Vagina (tissue), 2 donors: ENCODE measurements at regions not wholly inside any gene's neighbourhood (a gene's known extent, or its start where the extent isn't known, plus 50 kb on each side); places are given as distances from the start of the nearest gene placed in this dataset.

Source experiments
- DNase-seq, 2 donors: peaks; one replicate each; pipeline ENCODE4 v3.0.0-alpha.2; 2017; ENCODE audit errors: extremely low spot score in 2 of 2
- H3K27ac ChIP-seq: fragments of 200-600 bp; sonication (generic); one replicate; pipeline ENCODE4 v1.5.1; 2019
- H3K27me3 ChIP-seq: fragments of 200-600 bp; sonication (generic); one replicate; pipeline ENCODE4 v1.5.1; 2019
- H3K36me3 ChIP-seq, 2 donors: fragments of 200-600 bp; sonication (generic); one replicate each; pipeline ENCODE4 v1.5.1; 2017 to 2019
- H3K4me1 ChIP-seq: fragments of 200-600 bp; sonication (generic); one replicate; pipeline ENCODE4 v1.5.1; 2019
- H3K4me3 ChIP-seq, 2 donors: fragments of 200-600 bp; sonication (generic); 1 replicate in 1 of 2; 2 replicates in 1 of 2; pipeline ENCODE4 v1.5.1; 2016 to 2019
- H3K9me3 ChIP-seq: fragments of 200-600 bp; sonication (generic); one replicate; pipeline ENCODE4 v1.5.1; 2019
- POLR2A ChIP-seq, 2 donors: fragments of 450-650 bp; IDR thresholded peaks; one replicate each; pipeline ENCODE4 v1.6.1; 2017; ENCODE audit warnings: antibody characterized with exemption in 2 of 2, mild to moderate bottlenecking in 2 of 2, moderate library complexity in 2 of 2
- POLR2AphosphoS5 ChIP-seq, 2 donors: sonication (generic); formaldehyde crosslinking; IDR thresholded peaks; one replicate each; pipeline ENCODE4 v1.9.0; 2017; ENCODE audit warnings: antibody characterized with exemption in 2 of 2, mild to moderate bottlenecking in 2 of 2, low read depth in 1 of 2; ENCODE audit not compliant: insufficient read depth in 1 of 2
- intact Hi-C: fragments of 100-400 bp; cut with DNase I; formaldehyde crosslinking; loops from one replicate; pipeline ENCODE4 v1.15.1; 2023
- TF ChIP-seq, protein P1 (sequence below), 3 experiments: fragments of 450-650 bp in 2 of 3; fragments of 200-600 bp in 1 of 3; sonication (generic) in 1 of 3; IDR thresholded peaks; one replicate each; pipeline ENCODE4 v1.5.1; 2017 to 2019; ENCODE audit warnings: antibody characterized with exemption in 3 of 3, mild to moderate bottlenecking in 2 of 3, moderate library complexity in 2 of 3

DNA sequence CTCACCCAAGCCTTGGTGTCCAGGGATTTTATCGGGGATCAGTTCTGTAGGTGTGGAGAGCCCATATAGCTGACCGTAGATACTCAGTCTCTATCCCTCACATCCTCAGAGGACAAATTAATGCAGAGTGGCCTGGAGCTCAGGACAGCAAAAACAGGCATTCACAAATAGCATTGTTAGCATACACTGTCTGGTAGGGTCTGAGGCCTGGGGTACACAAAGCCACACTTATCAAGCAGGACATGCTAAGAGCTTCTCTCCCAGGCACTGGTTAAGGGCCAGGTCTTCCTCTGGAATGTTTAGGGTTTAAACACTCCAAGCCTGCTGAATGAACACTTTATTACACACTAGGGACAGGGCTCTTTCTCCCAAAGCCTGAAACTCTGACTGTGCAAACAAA, 253.2 kb downstream of the NEDD1 start:
- Histone ChIP-seq H3K36me3 (no peaks in the 10 kb centered on the region), H3K27me3 (no peaks in the 10 kb centered on the region), H3K4me1 (no peaks in the 10 kb centered on the region), H3K4me3 (no peak overlapping the region), H3K27ac (no peak overlapping the region), H3K9me3 (no peaks in the 10 kb centered on the region)
- TF ChIP-seq POLR2A (IDR thresholded peaks at IDR 0.05) (no peak), POLR2AphosphoS5 (IDR thresholded peaks at IDR 0.05; ENCODE audit: insufficient read depth in 1 of 2, low read depth in 1 of 2) (no peak)
- TF ChIP-seq, protein P1, sequence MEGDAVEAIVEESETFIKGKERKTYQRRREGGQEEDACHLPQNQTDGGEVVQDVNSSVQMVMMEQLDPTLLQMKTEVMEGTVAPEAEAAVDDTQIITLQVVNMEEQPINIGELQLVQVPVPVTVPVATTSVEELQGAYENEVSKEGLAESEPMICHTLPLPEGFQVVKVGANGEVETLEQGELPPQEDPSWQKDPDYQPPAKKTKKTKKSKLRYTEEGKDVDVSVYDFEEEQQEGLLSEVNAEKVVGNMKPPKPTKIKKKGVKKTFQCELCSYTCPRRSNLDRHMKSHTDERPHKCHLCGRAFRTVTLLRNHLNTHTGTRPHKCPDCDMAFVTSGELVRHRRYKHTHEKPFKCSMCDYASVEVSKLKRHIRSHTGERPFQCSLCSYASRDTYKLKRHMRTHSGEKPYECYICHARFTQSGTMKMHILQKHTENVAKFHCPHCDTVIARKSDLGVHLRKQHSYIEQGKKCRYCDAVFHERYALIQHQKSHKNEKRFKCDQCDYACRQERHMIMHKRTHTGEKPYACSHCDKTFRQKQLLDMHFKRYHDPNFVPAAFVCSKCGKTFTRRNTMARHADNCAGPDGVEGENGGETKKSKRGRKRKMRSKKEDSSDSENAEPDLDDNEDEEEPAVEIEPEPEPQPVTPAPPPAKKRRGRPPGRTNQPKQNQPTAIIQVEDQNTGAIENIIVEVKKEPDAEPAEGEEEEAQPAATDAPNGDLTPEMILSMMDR (IDR thresholded peaks at IDR 0.05), result no peak
- DNase-seq, result no peak
- intact Hi-C loops, result no loop called here

DNA sequence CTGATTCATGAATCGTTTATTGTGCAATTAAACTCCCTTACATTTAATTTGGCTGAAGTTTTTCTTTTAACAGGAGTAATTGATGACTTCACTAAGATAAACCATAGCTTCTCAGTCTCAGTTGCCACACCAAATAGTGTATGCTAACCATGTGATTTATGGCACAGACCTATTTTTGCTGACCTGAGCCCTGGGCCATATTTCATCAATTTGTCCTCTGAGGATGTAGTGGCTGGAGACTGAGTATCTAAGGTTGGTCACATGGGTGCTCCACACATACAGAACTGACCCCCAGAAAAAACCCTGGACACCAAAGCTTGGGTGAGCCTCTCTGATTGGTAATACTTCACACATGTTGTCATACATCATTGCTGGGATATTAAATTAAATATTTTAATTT, 255.1 kb downstream of the NEDD1 start:
- TF ChIP-seq POLR2AphosphoS5 (IDR thresholded peaks at IDR 0.05; ENCODE audit: insufficient read depth in 1 of 2, low read depth in 1 of 2), result no peak
- TF ChIP-seq, protein P1 (IDR thresholded peaks at IDR 0.05), result no peak
- no peak for TF ChIP-seq POLR2A (IDR thresholded peaks at IDR 0.05)
- intact Hi-C loops, result no loop called here
- Histone ChIP-seq H3K36me3 (no peaks in the 10 kb centered on the region), H3K9me3 (no peaks in the 10 kb centered on the region), H3K4me3 (no peak overlapping the region), H3K4me1 (no peaks in the 10 kb centered on the region), H3K27me3 (no peaks in the 10 kb centered on the region), H3K27ac (no peak overlapping the region)
- DNase-seq, result no peak

DNA sequence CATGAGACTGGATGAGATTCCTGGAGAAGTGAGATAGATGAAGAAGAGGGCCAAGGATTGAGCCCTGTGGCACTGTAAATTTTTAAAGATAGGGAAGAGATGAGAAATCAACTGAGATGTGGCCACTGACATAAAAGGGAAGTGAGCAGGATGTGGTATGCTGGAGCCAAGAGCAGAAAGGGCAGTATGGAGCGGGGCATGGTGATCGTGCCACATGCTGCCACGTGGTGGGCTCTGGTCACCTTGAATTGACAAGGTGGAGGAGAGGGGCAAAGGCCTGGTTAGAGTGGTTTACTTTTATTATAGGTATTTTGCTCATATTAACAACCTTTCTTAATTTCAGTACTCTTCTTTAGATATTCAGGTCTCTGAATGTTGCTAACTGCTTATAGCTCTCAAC, 257.9 kb downstream of the NEDD1 start:
- no peak for DNase-seq
- intact Hi-C loops, result no loop called here
- no peaks in the 10 kb centered on the region for H3K4me1 ChIP-seq
- H3K9me3 ChIP-seq, result no peaks in the 10 kb centered on the region
- no peaks in the 10 kb centered on the region for H3K36me3 ChIP-seq
- H3K4me3 ChIP-seq, result no peak overlapping the region
- H3K27me3 ChIP-seq, result no peaks in the 10 kb centered on the region
- TF ChIP-seq POLR2A (IDR thresholded peaks at IDR 0.05) (no peak), POLR2AphosphoS5 (IDR thresholded peaks at IDR 0.05; ENCODE audit: insufficient read depth in 1 of 2, low read depth in 1 of 2) (no peak)
- TF ChIP-seq, protein P1 (IDR thresholded peaks at IDR 0.05), result no peak
- no peak overlapping the region for H3K27ac ChIP-seq

DNA sequence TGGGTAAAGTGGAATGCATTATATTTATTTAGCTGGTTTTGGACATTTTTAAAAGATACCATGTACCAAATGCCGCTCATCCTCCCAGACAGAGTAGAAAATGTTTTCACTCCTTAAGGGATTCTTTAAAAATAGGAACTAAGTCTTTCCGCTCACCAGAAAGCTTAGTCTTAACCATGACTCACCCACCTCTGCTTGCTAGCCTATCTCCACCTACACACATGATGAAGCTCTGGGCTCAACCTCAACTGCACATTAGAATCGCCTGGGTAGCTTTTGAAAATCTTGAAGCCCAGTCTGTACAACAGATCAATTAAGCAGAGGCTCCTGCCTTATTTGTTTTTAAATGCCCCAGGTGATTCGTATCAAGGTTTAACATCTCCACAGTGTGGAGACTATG, 260.5 kb downstream of the NEDD1 start:
- no peak overlapping the region for H3K27ac ChIP-seq
- TF ChIP-seq, protein P1 (IDR thresholded peaks at IDR 0.05), result no peak
- no peak for TF ChIP-seq POLR2AphosphoS5 (IDR thresholded peaks at IDR 0.05; ENCODE audit: insufficient read depth in 1 of 2, low read depth in 1 of 2)
- H3K27me3 ChIP-seq, result no peaks in the 10 kb centered on the region
- H3K9me3 ChIP-seq, result no peaks in the 10 kb centered on the region
- intact Hi-C loops, result no loop called here
- H3K36me3 ChIP-seq, result no peaks in the 10 kb centered on the region
- DNase-seq, result no peak
- H3K4me3 ChIP-seq, result no peak overlapping the region
- H3K4me1 ChIP-seq, result no peaks in the 10 kb centered on the region

DNA sequence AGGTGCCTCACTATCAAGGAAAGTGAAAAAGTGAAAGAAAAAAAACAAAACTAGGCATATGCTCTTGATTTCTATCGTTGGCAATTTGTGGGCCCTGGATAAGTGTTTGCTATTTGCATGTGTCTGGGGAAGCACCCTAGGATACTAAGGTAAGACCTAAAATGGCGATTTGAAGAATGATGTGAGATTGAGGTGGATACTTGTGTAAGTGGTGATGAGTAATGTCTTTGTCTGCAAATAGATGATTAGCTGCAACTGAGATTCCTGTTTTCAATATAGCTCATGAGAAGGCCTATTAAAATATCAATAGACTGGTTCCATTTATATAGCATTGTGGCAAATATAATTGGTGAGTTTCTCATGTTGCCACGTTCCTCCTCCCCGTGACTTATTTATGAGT, 261.7 kb downstream of the NEDD1 start:
- H3K4me3 ChIP-seq, result no peak overlapping the region
- no peaks in the 10 kb centered on the region for H3K9me3 ChIP-seq
- no peak for DNase-seq
- H3K4me1 ChIP-seq, result no peaks in the 10 kb centered on the region
- no peaks in the 10 kb centered on the region for H3K27me3 ChIP-seq
- TF ChIP-seq POLR2AphosphoS5 (IDR thresholded peaks at IDR 0.05; ENCODE audit: insufficient read depth in 1 of 2, low read depth in 1 of 2) (no peak), POLR2A (IDR thresholded peaks at IDR 0.05) (no peak)
- TF ChIP-seq, protein P1 (IDR thresholded peaks at IDR 0.05), result no peak
- no peak overlapping the region for H3K27ac ChIP-seq
- no peaks in the 10 kb centered on the region for H3K36me3 ChIP-seq
- intact Hi-C loops, result no loop called here
